ENCODE measurements at regions not wholly inside any gene's neighbourhood (a gene's known extent, or its start where the extent isn't known, plus 50 kb on each side); places are given as distances from the start of the nearest gene placed in this dataset.
"Not testable (repeated sequence)": the region's sequence is repeated elsewhere in the genome, so short reads cannot be mapped to it uniquely, and the experiment has no call there.

- not testable (repeated sequence) for TF ChIP-seq SIN3A (IDR thresholded peaks at IDR 0.05; ENCODE audit: borderline replicate concordance, insufficient read depth, low read depth, low read length); TCF7L2 (IDR thresholded peaks at IDR 0.05; ENCODE audit: low read depth, low read length); POLR2AphosphoS5 (IDR thresholded peaks at IDR 0.05; ENCODE audit: low read depth, low read length)
- TF ChIP-seq, protein P1, sequence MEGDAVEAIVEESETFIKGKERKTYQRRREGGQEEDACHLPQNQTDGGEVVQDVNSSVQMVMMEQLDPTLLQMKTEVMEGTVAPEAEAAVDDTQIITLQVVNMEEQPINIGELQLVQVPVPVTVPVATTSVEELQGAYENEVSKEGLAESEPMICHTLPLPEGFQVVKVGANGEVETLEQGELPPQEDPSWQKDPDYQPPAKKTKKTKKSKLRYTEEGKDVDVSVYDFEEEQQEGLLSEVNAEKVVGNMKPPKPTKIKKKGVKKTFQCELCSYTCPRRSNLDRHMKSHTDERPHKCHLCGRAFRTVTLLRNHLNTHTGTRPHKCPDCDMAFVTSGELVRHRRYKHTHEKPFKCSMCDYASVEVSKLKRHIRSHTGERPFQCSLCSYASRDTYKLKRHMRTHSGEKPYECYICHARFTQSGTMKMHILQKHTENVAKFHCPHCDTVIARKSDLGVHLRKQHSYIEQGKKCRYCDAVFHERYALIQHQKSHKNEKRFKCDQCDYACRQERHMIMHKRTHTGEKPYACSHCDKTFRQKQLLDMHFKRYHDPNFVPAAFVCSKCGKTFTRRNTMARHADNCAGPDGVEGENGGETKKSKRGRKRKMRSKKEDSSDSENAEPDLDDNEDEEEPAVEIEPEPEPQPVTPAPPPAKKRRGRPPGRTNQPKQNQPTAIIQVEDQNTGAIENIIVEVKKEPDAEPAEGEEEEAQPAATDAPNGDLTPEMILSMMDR (IDR thresholded peaks at IDR 0.05), result not testable (repeated sequence)
These were observed 135.2 kb downstream of the ABCC12 start for GRCh38 chr16:48020617-48021016.
